DMS 273 treated with DMSO at 0.1 percent for 48 hours (cell line): ENCODE measurements at regions not wholly inside any gene's neighbourhood (a gene's known extent, or its start where the extent isn't known, plus 50 kb on each side); places are given as distances from the start of the nearest gene placed in this dataset.
"Not testable (repeated sequence)": the region's sequence is repeated elsewhere in the genome, so short reads cannot be mapped to it uniquely, and the experiment has no call there.

ENCODE experiments used
- DNase-seq: peaks from one replicate; lab custom pipeline; 2025; lab: John Stamatoyannopoulos, UW

DNA sequence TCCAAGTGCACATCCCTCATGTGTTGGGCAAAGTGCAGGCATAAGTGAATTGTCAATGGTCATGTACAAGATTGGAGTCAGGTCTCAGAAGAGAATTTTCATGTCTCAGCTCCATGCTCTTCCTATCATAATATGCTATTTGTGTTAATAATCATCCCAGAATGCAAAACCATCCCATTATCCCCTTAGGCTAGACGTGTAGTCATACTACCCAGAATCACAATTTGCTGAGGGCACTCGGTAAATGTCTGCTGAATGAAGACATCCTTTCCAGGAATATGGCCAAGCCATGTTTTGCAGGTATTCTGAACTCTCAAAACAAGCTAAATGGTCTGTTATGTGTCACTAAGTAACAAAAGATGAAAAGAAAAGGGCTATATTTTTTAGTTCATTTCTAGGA, 263.8 kb downstream of the RAD51AP2 start:
- DNase-seq: no peak

DNA sequence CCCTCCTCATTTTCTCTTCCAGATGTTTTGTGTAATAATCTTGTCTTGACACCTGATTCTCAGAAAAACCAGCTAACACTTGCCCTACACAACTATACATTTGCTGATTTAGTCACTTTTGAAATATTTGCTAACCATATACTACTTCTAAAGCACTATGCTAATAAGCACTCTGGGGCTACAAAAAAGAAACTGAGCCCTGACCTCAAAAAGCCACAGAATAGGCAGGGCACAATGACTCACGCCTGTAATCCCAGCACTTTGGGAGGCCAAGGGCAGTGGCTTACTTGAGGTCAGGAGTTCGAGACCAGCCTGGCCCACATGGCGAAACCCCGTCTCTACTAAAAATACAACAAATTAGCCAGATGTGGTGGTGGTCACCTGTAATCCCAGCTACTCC, 266.0 kb downstream of the RAD51AP2 start:
- DNase-seq: no peak

DNA sequence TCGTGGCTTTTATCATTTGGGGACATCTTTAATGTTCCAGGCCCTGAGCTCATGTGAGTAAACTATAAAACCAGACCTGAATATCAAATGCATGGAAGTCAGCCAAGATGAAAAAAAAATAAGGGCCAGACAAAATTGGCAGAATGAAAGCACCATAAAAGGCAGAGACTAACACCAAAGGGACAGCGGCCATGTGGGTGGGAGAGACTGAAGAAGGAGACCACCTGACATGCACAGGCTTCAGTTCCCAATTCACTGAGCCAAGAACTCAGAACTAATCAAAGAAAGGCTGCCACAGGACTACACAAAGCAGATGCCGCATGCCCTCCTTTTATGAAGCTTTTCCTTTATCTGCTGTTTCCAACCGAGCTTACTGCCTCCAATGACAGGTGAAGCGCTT, 267.1 kb downstream of the RAD51AP2 start:
- DNase-seq: no peak

DNA sequence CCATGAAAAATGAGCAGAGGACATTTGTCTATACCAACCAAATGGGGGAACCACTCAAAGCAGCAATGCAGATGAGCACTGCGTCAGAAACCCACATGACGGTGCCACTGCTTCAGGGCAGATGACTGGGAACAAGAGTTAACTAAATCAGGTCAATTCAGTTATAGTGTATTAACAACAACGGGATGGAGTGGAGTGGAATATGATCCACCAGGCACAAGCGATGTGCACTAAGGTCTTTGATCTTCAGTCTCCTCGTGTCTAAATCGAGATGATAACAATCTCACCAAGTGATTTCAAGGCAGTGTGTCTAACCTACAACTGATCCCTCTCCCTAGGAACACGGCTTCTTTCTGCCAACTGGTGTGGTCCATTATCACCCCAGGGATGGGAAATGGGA, 269.0 kb downstream of the RAD51AP2 start:
- DNase-seq: no peak

DNA sequence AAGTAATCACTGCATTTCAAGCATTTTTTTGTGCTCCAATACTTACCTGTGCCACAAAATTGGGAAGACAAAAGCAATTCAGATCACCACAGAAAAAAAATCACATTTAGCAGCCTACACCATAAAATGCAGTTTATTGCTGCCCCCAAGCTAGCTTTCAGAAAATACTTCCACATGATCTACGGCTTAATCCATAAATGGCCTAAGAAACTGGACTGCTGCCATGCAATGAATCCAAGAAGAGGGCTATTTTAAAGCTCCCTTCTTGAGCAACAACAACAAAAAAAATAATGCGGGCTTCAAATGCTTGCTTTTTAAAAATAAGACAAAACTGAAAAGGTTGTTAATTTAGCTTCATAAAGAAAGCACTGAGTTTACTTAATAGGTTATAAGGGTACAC, 272.3 kb downstream of the RAD51AP2 start:
- DNase-seq: no peak

DNA sequence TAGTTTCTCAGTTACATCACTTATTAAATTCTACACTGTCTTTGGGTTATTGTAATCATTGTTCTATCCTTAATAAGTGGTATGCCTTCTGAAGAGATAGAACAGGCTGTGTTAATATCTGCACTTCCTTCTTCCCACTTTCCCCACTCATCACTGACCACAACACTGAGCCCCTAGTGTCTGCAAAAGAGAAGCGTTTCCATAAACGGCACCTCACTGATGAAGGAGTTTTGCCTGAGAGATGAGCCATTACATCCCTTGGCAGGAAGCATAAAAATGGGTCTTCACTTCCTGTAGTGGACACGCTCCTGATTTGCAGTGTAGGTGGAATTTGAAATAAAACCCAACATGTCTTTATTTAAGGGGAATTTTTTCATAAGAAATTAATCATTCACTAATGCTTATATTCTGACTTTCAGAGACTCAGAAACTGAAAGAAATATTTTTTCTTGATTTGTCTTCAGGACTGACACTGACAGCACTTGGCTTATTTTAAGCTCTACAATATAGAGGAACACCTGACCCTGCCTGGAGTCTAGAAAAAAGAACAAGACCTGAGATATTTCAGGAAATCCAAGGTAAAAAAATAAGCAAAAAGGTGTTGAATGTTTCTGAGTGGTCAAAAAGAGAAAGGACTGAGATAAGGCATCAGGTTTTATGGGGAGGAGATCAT, 275.3 kb downstream of the RAD51AP2 start:
- no peak for DNase-seq

DNA sequence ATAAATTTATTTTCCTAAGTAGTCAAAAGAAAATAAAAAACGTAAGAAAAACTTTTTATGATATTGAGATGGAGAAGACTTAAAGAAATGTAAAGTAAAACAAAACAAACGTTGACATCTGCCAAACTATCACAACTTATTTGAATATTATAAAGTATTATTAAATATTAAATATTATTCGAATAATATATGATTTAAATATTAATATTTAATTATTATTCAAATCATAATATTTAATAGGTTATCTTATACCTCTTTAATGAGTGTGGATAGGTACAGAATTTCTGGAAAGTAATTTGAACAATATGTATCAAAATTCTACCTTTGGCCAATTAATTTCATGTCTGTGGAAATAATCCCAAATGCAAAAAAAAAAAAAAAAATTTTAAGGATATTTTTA, 278.7 kb downstream of the RAD51AP2 start:
- no peak for DNase-seq

DNA sequence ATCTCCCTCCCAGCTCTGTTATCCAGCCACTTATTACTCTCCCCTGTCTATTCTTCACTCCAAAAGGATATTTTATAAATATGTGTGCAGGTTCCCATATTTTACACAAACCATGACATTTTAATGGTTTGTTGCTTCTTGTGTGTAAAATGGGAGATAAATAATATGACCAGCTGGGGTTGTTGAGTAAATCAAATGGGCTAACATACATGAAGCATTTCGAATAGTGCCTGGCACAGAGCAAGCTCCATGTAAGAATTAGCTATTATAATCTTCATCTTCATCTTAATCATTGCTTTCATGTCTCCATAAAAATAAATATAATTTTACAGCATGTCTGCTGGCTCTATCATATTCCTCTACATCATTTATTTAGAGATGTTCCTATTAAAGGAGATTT, 283.1 kb downstream of the RAD51AP2 start:
- DNase-seq: no peak

DNA sequence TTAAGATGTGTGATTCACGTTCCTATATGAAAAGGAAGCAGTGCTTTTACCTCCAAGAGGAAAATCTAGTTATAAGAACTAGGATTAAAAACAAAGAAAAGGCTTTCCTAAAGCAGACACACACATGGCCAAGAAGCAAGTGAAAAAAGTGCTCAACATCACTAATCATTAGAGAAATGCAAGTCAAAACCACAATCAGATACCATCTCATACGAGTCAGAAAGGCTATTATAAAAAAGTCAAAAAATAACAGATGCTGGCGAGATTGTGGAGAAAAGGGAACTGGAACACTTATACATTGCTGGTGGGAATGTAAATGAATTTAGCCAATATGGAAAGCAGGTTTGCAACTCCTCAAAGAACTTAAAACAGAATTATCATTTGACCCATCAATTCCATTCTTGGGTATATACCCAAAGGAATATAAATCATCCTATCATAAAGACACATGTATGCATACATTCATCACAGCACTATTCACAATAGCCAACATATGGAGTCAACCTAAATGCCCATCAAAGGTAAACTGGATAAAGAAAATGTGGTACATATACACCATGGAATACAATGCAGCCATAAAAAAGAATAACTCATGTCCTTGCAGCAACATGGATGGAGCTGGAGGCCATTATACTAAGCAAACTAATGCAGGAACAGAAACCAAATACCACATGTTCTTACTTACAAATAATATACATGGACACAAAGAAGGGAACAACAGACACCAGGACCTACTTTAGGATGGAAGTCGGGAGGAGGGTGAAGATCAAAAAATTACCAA, 285.3 kb downstream of the RAD51AP2 start:
- no peak for DNase-seq

DNA sequence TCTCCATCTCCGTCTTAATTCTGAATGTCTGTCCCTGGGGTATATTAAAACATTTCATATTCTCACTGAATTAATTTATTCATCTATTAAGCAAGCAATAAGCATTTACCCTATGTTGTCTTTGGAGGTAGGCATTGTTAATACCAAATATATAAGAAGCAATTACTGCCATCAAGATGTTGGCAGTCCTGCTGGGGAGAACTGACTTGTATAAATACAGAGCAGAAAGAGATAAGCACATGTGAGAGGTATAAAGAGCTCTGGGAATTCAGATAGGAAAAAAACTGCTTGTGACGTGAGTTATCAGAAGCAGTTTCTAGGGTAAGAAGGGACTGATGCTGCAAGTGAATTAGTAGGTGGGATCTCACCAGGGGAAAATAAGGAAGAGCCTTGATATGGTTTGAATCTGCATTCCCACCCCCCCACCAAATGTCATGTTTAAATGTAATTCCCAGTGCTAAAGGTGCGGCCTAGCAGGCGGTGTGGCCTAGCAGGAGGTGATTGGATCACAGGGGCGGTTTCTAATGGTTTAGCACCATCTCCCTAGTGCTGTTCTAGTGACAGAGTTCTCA, 286.8 kb downstream of the RAD51AP2 start:
- no peak for DNase-seq

DNA sequence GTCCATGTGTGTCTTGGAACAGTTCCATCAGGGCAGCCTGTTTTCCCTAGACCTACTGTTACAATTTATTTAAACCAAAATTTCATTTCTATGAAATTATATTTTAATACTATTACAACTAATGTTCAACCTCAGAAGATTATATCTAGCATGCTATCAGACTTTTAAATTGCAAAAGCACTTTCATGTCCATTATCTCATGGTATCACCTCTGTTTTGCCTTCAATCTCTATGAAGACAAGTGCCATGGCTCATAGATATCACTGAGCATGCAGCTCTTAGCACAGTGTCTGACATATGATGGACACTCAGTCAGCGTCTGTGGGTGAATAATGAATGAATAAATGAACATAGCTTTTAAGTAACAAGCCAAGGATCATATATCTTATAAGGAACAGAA, 288.8 kb downstream of the RAD51AP2 start:
- no peak for DNase-seq

DNA sequence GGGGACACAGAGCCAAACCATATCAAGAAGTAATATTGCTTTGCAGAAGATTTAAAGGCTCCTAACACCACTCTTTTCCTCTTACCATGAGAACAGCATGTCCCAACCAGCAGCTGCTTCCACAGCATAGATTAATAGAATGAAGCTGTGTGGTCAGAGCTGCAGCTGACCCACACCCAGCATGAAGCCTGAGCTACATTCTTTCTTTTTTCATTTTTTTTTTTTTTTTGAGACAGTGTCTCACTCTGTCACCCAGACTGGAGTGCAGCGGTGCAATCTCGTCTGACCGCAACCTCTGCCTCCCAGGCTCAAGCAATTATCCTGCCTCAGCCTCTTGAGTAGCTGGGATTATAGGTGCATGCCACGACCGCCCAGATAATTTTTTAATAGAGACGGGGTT, 289.8 kb downstream of the RAD51AP2 start:
- DNase-seq: no peak

GRCh38 chr2:17227856-17228255, 290.4 kb downstream of the RAD51AP2 start:
- no peak for DNase-seq

GRCh38 chr2:17226941-17227490, 291.2 kb downstream of the RAD51AP2 start:
- no peak for DNase-seq

DNA sequence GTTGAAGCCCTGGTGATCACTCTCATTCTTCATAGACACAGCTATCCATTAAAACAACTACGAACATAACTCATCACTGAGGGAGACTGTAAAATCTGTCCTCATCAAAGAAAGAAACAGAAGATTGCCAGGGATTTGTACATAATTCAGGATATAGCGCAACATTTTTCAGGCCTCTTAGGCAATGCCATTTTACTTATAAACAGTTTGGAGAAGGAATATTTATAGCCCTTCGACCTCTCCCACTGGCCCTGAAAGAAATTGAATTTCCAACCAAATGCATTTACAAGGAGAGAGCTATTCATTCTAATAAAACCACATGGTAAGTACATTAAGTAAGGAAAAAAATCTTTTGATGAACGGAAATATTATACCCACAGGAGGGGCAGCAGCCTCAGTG, 295.0 kb downstream of the RAD51AP2 start:
- DNase-seq: no peak

DNA sequence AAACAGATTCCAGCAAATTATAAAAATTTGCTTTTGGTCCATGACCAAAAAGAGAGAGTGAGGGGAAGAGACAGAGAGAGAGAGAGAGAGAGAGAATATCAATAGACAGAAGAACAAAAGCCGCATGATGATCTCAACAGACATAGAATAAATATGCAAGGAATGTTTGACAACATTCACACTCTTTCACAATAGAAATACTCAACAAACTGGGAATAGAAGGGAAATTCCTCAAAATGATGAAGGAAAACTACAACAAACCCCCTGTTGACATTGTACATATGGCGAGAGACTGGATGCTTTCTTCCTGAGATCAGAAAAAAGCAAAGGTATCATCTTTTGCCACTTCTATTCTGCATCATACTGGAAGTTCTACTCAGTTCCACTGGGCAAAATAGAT, 309.7 kb downstream of the RAD51AP2 start:
- DNase-seq: no peak

GRCh38 chr2:17206771-17207170, 311.5 kb downstream of the RAD51AP2 start:
- DNase-seq: no peak

DNA sequence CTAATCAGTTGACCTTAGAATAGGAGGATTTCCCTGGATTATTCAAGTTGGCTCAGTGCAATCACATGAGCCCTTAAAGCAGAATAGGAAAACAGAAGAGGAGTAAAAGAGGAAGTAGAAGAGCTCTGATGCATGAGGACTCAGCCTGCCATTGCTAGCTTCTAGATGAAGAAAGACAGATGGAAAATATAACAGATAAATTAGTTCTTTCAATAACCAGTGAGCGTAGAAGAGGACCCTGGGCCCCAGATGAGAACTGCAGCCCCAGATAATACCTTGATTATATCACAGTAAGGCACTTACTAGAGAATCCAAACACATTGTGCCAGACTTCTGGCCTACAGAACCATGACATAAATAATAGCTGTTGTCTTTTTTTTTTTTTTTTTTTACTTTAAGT, 314.0 kb downstream of the RAD51AP2 start:
- not testable (repeated sequence) for DNase-seq

DNA sequence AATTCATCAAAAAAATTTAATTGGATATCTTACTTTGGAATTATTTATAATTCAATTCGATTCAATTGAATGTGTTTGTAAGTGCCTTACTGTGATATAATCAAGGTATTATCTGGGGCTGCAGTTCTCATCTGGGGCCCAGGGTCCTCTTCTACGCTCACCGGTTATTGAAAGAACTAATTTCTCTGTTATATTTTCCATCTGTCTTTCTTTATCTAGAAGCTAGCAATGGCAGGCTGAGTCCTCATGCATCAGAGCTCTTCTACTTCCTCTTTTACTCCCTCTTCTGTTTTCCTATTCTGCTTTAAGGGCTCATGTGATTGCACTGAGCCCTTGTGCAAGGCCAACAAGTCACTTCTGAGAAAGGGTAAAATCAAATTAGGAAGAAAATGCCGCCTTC, 315.6 kb downstream of the RAD51AP2 start:
- DNase-seq: not testable (repeated sequence)

DNA sequence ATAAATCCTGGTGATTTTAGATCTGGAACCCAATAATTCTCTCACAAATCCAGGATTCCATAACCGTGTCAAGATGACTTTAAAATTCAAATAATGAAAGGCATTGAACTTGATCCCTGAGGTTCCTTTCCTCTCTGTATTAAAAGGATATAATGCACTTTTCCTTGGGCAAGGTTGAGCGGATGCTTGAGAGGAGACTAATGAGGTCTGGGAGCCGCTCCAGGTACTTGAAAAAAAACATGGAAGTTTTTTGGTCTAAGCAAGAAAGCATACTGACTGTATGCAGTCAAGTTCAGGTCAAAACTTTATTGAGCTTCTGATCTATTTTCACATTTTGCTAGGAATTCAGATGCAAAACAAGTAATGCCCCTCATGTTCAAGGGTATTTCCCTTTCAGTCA, 318.5 kb downstream of the RAD51AP2 start:
- no peak for DNase-seq

DNA sequence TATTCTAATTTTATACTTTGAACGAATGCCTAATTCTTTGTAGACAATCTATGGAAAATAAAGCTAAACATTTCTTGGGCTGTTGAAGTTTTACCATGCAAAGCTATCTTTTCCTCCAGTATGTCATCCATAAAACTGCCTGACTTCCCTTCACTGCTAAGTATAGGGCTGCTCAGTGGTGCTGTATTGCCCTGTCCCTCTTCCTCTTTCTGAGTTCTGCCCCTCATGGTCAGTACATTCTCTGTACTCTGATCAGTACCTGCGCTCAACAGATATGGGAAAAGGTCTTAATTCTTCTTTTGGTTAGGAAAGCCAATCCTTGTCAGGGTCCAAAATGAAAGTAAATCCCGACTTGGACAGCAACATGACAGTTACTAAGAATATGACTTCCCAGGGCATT, 321.9 kb downstream of the RAD51AP2 start:
- no peak for DNase-seq

DNA sequence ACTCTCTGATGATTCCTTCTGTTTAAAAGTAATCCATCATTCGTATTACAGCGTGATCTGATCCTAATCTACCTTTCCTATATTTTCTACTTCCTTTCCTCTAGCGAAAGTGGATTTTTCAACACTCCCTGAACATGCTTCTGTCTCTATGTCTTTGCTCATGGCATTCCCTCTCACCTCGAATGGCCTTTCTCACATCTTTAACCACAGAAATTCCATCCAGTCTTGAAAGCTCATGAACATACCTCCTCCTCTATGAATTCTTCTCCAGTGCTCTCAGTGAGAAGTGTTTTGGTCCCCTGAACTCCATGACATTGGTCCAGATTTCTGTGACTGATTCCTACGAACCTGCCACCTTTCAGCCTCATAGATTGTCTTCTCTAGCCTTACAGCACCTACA, 323.2 kb downstream of the RAD51AP2 start:
- DNase-seq: no peak

DNA sequence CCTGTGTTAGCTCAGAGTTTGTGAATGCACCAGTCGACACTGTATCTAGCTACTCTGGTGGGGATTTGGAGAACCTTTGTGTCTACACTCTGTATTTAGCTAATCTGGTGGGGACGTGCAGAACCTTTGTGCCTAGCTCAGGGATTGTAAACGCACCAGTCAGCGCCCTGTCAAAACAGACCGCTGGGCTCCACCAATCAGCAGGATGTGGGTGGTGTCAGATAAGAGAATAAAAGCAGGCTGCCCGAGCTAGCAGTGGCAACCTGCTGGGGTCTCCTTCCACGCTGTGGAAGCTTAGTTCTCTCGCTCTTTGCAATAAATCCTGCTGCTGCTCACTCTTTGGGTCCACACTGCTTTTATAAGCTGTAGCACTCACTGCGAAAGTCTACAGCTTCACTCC, 324.2 kb downstream of the RAD51AP2 start:
- DNase-seq: no peak
